Ishikawa (cell line): ENCODE measurements at regions not wholly inside any gene's neighbourhood (a gene's known extent, or its start where the extent isn't known, plus 50 kb on each side); places are given as distances from the start of the nearest gene placed in this dataset.

Source experiments
- EP300 ChIP-seq: IDR thresholded peaks from 2 replicates; pipeline ENCODE4 v1.6.1; 2012; ENCODE audit warnings: borderline replicate concordance
- FOXM1 ChIP-seq: IDR thresholded peaks from 2 replicates; pipeline ENCODE4 v1.6.1; 2012; ENCODE audit warnings: low read depth, borderline replicate concordance
- NFIC ChIP-seq: IDR thresholded peaks from 2 replicates; pipeline ENCODE4 v1.6.1; 2012
- RAD21 ChIP-seq: IDR thresholded peaks from 2 replicates; pipeline ENCODE4 v1.6.1; 2012; ENCODE audit warnings: low read depth
- TCF12 ChIP-seq: IDR thresholded peaks from 2 replicates; pipeline ENCODE4 v1.6.1; 2012; ENCODE audit warnings: low read depth

DNA sequence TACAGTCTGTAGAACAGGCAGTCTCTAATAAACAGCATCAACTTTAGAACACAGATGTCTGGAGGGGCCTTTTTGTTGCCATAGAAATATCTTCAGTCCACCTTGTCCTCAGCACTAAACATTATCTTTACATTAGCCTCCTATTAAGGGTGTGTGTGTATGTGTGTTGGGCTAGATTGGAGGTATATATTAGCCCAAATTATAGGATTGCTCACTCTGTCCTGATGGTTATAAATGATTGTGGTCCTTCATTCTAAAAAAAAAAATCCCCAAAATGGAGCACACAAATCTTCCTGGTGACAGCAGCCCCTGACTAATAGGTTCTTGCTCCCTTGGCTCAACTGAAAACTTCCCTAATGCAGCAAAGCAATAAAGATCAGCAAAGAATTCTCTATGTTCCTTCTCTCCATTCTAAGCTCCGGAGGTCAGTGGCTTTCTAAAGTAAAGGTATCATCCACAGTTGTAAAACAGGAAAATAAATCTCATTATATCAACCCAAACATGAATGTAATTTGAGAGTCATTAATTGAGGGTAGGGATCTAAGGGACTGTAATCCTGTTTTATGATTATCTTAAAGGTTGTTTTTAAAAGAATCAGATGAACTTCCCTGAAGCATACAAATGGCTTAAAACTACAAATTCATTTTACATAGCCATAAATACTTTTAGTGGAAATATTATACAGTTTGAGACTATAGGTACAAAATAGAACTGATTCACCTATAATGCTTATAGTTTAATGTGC lies 232.7 kb downstream of the KLF12 start:
- TF ChIP-seq FOXM1, result no peak
- no peak for TF ChIP-seq EP300
- TF ChIP-seq RAD21, result no peak
- TF ChIP-seq TCF12, result no peak
- no peak for TF ChIP-seq NFIC
